ENCODE measurements at regions not wholly inside any gene's neighbourhood (a gene's known extent, or its start where the extent isn't known, plus 50 kb on each side); places are given as distances from the start of the nearest gene placed in this dataset.

DNA sequence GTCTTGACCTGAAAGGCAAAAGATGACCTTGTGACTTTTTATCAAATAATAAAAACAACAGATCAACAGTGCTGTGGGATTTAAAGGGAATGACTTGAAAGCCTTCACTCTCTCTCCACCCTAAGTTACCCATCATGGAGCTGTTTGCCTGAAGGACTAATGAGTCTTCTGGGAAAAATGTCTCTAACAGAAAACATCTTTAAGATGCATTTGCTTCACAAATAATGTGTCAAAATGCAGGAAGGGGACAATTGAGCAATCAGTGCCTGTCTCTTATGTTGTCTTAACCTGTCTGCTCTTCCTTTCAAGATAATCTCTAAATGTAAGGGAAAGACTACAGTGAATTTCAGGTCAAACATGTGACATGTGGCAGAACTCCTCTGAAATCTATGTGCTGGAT is 766.6 kb downstream of the PDHA2 start:
- TF ChIP-seq, protein P1, sequence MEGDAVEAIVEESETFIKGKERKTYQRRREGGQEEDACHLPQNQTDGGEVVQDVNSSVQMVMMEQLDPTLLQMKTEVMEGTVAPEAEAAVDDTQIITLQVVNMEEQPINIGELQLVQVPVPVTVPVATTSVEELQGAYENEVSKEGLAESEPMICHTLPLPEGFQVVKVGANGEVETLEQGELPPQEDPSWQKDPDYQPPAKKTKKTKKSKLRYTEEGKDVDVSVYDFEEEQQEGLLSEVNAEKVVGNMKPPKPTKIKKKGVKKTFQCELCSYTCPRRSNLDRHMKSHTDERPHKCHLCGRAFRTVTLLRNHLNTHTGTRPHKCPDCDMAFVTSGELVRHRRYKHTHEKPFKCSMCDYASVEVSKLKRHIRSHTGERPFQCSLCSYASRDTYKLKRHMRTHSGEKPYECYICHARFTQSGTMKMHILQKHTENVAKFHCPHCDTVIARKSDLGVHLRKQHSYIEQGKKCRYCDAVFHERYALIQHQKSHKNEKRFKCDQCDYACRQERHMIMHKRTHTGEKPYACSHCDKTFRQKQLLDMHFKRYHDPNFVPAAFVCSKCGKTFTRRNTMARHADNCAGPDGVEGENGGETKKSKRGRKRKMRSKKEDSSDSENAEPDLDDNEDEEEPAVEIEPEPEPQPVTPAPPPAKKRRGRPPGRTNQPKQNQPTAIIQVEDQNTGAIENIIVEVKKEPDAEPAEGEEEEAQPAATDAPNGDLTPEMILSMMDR (conservative IDR thresholded peaks at IDR 0.05; ENCODE audit: low read length), result no peak
- TF ChIP-seq EZH2phosphoT487 (IDR thresholded peaks at IDR 0.05; ENCODE audit: borderline replicate concordance), result no peak
